Skeletal muscle tissue (tissue), 3 donors: ENCODE measurements at regions not wholly inside any gene's neighbourhood (a gene's known extent, or its start where the extent isn't known, plus 50 kb on each side); places are given as distances from the start of the nearest gene placed in this dataset.
"Not testable (repeated sequence)": the region's sequence is repeated elsewhere in the genome, so short reads cannot be mapped to it uniquely, and the experiment has no call there.

Source experiments
- H3K27ac ChIP-seq: one replicate; pipeline ENCODE4 v1.7.0; 2013; ENCODE audit warnings: mild to moderate bottlenecking, low read depth, low read length, inconsistent platforms
- H3K27me3 ChIP-seq, 3 donors: one replicate each; pipeline ENCODE4 v1.7.0; 2013; ENCODE audit warnings: low read length in 3 of 3; ENCODE audit not compliant: control insufficient read depth in 3 of 3, insufficient read depth in 3 of 3
- H3K36me3 ChIP-seq, 3 donors: one replicate each; pipeline ENCODE4 v1.7.0; 2013; ENCODE audit warnings: low read length in 3 of 3; ENCODE audit not compliant: control insufficient read depth in 3 of 3, insufficient read depth in 3 of 3
- H3K4me1 ChIP-seq, 3 donors: one replicate each; pipeline ENCODE4 v1.7.0; 2013; ENCODE audit warnings: low read length in 3 of 3, mild to moderate bottlenecking in 3 of 3; ENCODE audit not compliant: control insufficient read depth in 3 of 3, insufficient read depth in 3 of 3
- H3K4me3 ChIP-seq, 3 donors: one replicate each; pipeline ENCODE4 v1.7.0; 2013; ENCODE audit warnings: low read length in 3 of 3
- H3K9ac ChIP-seq, 3 donors: one replicate each; pipeline ENCODE4 v1.7.0; 2013; ENCODE audit warnings: low read length in 3 of 3, mild to moderate bottlenecking in 3 of 3, moderate library complexity in 2 of 3, low read depth in 1 of 3
- H3K9me3 ChIP-seq, 3 donors: one replicate each; pipeline ENCODE4 v1.7.0; 2013; ENCODE audit warnings: low read length in 3 of 3; ENCODE audit not compliant: control insufficient read depth in 3 of 3
- donor health status: Osteomylitis.

DNA sequence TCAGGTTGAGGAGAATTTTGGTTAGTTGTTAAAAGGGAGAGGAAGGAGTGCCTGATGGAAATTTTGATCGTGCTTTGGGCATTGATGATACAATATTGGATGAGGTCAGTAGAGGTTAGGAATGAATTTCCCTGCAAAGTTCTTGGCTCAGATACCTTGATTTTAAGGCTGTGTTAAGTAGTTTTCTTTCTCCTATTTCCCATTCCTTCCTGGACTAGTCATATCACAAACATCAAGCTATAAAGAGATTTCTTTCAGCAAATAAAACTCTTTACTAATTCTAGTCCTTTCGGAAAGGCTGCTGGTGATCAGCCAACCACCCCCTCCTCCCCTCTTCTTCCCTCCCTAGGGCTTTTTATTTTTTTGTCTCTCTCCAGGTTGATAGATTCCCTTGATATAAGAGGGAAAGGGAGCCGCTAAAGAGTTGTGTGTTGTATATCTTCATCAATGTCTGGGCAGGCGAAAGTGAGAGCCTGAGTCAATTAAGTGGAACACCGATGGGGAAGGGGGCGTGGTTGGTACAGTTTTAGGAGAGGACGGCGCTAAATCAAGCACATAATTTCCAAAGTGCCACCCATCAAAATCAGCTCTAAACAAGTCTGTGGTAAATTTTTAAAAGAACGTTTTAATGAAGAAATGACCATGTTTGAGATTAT, 100.1 kb upstream of the PLXNA2 start:
- H3K27me3 ChIP-seq = no peaks in the 10 kb centered on the region
- H3K9me3 ChIP-seq = no peaks in the 10 kb centered on the region
- H3K36me3 ChIP-seq = no peaks in the 10 kb centered on the region
- H3K27ac ChIP-seq = no peak overlapping the region
- no peak overlapping the region for H3K9ac ChIP-seq
- H3K4me1 ChIP-seq = no peaks in the 10 kb centered on the region
- no peak overlapping the region for H3K4me3 ChIP-seq

DNA sequence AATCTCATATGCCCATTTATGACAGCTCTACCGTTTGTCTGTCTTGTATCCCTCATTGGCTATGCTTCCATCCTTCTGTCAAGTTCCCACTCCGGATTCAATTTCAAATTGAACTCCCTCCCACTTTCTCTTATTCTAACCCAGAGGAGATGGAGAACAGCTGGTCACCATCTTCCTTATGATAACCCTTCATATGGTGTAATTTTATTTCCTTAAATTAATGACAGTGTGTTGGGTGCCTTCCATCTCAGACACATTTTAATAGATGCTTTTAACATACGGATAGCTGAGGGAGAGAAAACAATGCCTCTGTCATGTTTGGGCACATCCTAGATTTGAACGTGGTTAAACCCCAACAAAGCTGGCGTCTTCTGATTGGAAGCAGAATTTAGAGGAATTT, 103.0 kb upstream of the PLXNA2 start:
- Histone ChIP-seq H3K27ac (no peak overlapping the region), H3K4me3 (no peak overlapping the region), H3K9me3 (no peaks in the 10 kb centered on the region), H3K9ac (no peak overlapping the region), H3K27me3 (no peaks in the 10 kb centered on the region), H3K36me3 (no peaks in the 10 kb centered on the region), H3K4me1 (no peaks in the 10 kb centered on the region)

DNA sequence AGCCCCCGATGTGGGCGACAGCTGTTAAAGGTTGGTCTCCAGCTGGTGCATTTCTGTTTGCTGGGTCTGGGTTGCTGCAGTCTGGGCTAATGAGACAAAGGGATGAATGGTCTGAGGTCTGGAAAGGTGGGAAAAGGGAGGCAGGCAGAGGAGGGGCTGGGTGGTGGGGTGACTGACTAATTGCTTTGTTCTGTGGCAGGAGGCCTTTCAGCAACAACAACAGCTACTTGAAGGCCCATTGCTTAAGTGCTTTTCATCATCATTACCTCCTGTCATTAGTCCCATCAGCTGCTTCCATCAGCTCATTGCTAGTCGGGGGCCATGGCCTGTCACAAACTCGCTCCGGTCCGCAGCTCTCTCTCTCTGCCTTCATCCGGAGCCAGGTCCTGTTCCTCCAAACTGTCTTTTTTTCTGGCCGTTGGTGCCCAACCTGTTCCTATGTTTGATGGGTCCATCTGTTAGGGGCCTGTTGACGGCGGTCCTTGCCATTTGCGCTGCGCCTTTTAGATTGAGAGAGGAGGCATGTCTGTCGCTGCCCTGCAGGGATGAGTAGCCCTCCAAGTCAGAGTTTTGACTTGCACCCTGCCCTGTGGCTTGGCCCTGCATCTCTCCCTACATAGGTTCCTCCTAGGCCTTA, 105.6 kb upstream of the PLXNA2 start:
- Histone ChIP-seq H3K4me3 (no peak overlapping the region), H3K9me3 (peaks cover 0 to 2% (median 0%) of the 10 kb centered on the region in 3 donors), H3K27ac (no peak overlapping the region), H3K4me1 (no peaks in the 10 kb centered on the region), H3K36me3 (no peaks in the 10 kb centered on the region), H3K27me3 (no peaks in the 10 kb centered on the region), H3K9ac (no peak overlapping the region)

DNA sequence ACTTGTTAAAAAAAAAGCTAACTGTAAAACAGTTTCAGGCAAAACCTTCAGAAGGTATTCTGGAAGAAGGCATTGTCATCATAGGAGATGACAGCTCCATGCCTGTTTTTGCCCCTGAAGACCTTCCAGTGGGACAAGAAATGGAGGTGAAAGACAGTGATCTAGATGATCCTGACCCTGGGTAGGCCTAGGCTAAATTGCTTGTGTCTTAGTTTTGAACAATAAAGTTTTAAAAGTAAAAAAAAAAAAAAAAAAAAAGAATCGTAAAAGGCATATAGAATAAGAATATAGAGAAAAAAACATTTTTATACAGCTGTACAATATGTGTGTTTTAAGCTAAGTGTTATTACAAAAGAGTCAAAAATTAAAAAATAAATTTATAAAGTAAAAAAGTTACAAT, 106.6 kb upstream of the PLXNA2 start:
- H3K4me1 ChIP-seq = no peaks in the 10 kb centered on the region
- H3K9me3 ChIP-seq = peaks cover 0 to 2% (median 0%) of the 10 kb centered on the region in 3 donors
- no peaks in the 10 kb centered on the region for H3K27me3 ChIP-seq
- H3K4me3 ChIP-seq = no peak overlapping the region
- no peak overlapping the region for H3K27ac ChIP-seq
- H3K36me3 ChIP-seq = no peaks in the 10 kb centered on the region
- H3K9ac ChIP-seq = no peak overlapping the region

DNA sequence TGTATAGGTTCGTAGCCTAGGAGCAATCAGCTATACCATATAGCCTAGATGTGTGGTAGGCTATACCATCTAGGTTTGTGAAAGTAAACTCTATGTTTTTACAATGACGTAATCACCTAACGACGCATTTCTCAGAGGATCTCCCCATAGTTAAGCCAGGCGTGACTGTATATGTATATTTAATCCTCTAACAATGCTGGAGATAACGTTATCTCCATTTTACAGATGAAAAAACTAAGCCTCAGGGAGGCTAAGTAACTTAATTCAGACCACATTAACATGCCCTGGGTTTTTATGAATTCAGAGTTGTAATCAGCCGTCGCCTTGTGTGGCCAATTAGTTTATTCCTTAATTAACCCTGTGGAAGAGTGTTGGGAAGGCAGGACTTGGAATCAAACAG, 107.7 kb upstream of the PLXNA2 start:
- H3K9me3 ChIP-seq = peaks cover 0 to 2% (median 0%) of the 10 kb centered on the region in 3 donors
- H3K4me3 ChIP-seq = no peak overlapping the region
- no peaks in the 10 kb centered on the region for H3K36me3 ChIP-seq
- H3K27me3 ChIP-seq = no peaks in the 10 kb centered on the region
- no peak overlapping the region for H3K27ac ChIP-seq
- H3K4me1 ChIP-seq = no peaks in the 10 kb centered on the region
- no peak overlapping the region for H3K9ac ChIP-seq

DNA sequence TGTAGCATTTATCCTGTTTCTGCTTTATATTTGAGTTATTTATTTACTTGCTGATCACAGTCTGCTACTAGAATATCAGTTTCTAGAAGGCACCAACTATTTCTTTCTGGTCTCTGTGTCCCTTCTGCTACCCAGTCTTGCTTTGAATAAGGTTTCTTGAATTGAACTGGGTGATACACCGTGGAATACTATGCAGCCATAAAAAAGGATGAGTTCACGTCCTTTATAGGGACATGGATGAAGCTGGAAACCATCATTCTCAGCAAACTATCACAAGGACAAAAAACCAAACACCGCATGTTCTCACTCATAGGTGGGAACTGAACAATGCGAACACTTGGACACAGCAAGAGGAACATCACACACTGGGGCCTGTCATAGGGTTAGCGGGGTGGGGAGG, 109.6 kb upstream of the PLXNA2 start:
- H3K27me3 ChIP-seq, H3K4me3 ChIP-seq, H3K4me1 ChIP-seq, H3K36me3 ChIP-seq, H3K27ac ChIP-seq, H3K9me3 ChIP-seq, H3K9ac ChIP-seq: not testable (repeated sequence)

DNA sequence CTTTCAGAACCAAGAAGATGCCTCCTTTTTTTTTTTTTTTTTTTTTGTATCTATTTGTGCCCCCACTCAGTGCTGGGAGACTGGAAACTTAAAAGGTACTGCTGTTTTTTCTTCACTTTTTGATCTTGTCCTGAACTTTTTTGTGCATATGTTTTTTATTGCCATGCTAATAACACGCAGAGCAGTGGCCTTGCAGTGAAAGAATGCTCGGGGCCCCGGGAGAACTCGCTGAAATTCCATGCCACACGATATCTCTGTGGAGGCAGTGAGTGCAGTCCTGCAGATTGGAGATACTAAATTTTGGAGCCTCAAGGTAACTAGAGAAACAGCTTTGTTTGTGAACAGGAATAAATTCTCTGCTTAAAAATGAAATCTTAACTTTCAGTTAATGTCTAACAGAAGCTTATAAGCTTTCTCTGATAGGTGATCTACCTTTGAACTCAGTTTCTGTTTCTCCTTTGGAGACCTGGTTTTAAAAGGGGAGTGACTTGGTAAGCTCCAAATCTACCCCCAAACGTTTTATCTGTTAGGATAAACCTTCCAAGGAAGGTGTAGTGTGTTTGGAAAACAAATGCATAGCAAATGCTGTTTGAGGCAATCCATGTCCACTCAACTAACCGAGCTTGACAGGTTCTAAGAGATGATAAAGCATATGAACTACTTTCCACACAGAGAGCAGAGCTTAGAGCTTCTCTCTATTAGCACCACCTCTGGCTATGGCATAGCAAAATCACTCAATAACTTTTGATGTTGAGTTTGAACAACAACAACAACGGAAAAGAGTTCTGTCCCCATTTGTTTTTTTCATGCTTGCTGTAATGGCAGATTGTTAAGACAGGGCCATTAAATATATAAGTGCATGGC, 113.7 kb upstream of the PLXNA2 start:
- no peak overlapping the region for H3K27ac ChIP-seq
- no peak overlapping the region for H3K4me3 ChIP-seq
- no peak overlapping the region for H3K9ac ChIP-seq
- H3K9me3 ChIP-seq = peaks cover 0 to 2% (median 0%) of the 10 kb centered on the region in 3 donors
- H3K36me3 ChIP-seq = no peaks in the 10 kb centered on the region
- H3K4me1 ChIP-seq = no peaks in the 10 kb centered on the region
- no peaks in the 10 kb centered on the region for H3K27me3 ChIP-seq

GRCh38 chr1:208358651-208359050, 114.5 kb upstream of the PLXNA2 start:
- peaks cover 0 to 2% (median 0%) of the 10 kb centered on the region in 3 donors for H3K9me3 ChIP-seq
- H3K9ac ChIP-seq = no peak overlapping the region
- H3K27ac ChIP-seq = no peak overlapping the region
- no peaks in the 10 kb centered on the region for H3K4me1 ChIP-seq
- no peak overlapping the region for H3K4me3 ChIP-seq
- no peaks in the 10 kb centered on the region for H3K36me3 ChIP-seq
- H3K27me3 ChIP-seq = no peaks in the 10 kb centered on the region

DNA sequence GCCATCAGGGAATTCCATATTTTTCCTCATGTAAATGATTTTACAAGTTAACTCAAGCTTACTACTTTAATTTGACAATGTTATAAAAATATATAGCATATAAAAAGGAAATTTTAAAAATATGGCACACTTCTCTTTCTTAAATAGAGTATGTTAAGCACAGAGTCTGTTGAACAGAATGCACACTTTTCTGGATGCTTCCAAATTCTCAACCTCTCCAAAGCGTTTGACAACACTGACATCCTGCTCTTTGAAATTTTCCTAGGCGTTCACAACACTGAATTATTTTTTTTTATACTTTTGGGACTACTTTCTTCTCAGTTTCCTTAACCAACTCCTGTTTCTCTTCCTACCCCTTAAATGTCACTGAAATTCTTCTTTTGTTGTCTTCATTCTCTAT, 117.8 kb upstream of the PLXNA2 start:
- no peaks in the 10 kb centered on the region for H3K36me3 ChIP-seq
- H3K9ac ChIP-seq = no peak overlapping the region
- no peaks in the 10 kb centered on the region for H3K4me1 ChIP-seq
- no peaks in the 10 kb centered on the region for H3K27me3 ChIP-seq
- no peaks in the 10 kb centered on the region for H3K9me3 ChIP-seq
- H3K27ac ChIP-seq = no peak overlapping the region
- no peak overlapping the region for H3K4me3 ChIP-seq

GRCh38 chr1:208366559-208366958, 122.4 kb upstream of the PLXNA2 start:
- Histone ChIP-seq H3K4me3 (no peak overlapping the region), H3K4me1 (no peaks in the 10 kb centered on the region), H3K9me3 (no peaks in the 10 kb centered on the region), H3K27me3 (no peaks in the 10 kb centered on the region), H3K9ac (no peak overlapping the region), H3K36me3 (no peaks in the 10 kb centered on the region), H3K27ac (no peak overlapping the region)
